ENCODE measurements at regions not wholly inside any gene's neighbourhood (a gene's known extent, or its start where the extent isn't known, plus 50 kb on each side); places are given as distances from the start of the nearest gene placed in this dataset.
A peak's percentile ranks its signal among the peaks of the same experiment; 100 is the strongest.

GRCh38 chr21:17462276-17462981, 50.4 kb upstream of the CXADR start:
- peak; percentile 56 for DNase-seq (ENCODE audit: low read depth)
- no peak overlapping the region for H3K4me3 ChIP-seq (ENCODE audit: control insufficient read depth, low read depth, low read length)
- no peak for TF ChIP-seq CTCF (conservative IDR thresholded peaks at IDR 0.05; ENCODE audit: control insufficient read depth, insufficient read depth, low read depth, low read length)

Data from fibroblast of mammary gland (primary cell).